Kidney (tissue), 13 donors: ENCODE measurements at regions not wholly inside any gene's neighbourhood (a gene's known extent, or its start where the extent isn't known, plus 50 kb on each side); places are given as distances from the start of the nearest gene placed in this dataset.

Experiments
- DNase-seq, 5 donors: peaks; one replicate each; pipeline ENCODE4 v3.0.0-alpha.2; 2013 to 2020
- FAIRE-seq: peaks from 2 replicates; lab custom pipeline; 2012; peaks lifted over from hg19 to GRCh38; lab: Jason Lieb, UNC
- H3K27ac ChIP-seq, 2 donors: one replicate each; pipeline ENCODE4 v1.7.0; 2013; ENCODE audit warnings: low read depth in 2 of 2, low read length in 2 of 2, inconsistent platforms in 1 of 2
- H3K27me3 ChIP-seq: one replicate; pipeline ENCODE4 v1.7.1; 2013; ENCODE audit warnings: low read length, inconsistent platforms; ENCODE audit not compliant: control insufficient read depth, insufficient read depth
- H3K36me3 ChIP-seq, 3 donors: one replicate each; pipeline versions ENCODE4 v1.7.0 to v1.7.1; 2013; ENCODE audit warnings: low read length in 3 of 3, control low read depth in 1 of 3, inconsistent platforms in 1 of 3; ENCODE audit not compliant: insufficient read depth in 3 of 3, control insufficient read depth in 2 of 3
- H3K4me1 ChIP-seq, 3 donors: one replicate each; pipeline versions ENCODE4 v1.7.0 to v1.7.1; 2013; ENCODE audit warnings: low read length in 3 of 3, inconsistent platforms in 1 of 3, low read depth in 1 of 3; ENCODE audit not compliant: control insufficient read depth in 2 of 3, insufficient read depth in 2 of 3
- H3K4me3 ChIP-seq, 3 donors: one replicate each; pipeline versions ENCODE4 v1.7.0 to v1.8.1; 2013; ENCODE audit warnings: low read length in 3 of 3, control low read depth in 1 of 3, inconsistent platforms in 1 of 3
- H3K9ac ChIP-seq, 3 donors: one replicate each; pipeline versions ENCODE4 v1.7.0 to v1.7.1; 2013; ENCODE audit warnings: low read length in 3 of 3, control low read depth in 1 of 3, inconsistent platforms in 1 of 3
- H3K9me3 ChIP-seq, 3 donors: one replicate each; pipeline versions ENCODE4 v1.7.0 to v1.7.1; 2013; ENCODE audit warnings: low read length in 3 of 3, control low read depth in 1 of 3, inconsistent platforms in 1 of 3; ENCODE audit not compliant: control insufficient read depth in 2 of 3, insufficient read depth in 1 of 3
- intact Hi-C: fragments of 100-400 bp; cut with DNase I; formaldehyde crosslinking; loops from one replicate; pipeline ENCODE4 v1.11.1; 2022
- TF ChIP-seq, protein P1 (sequence below): IDR thresholded peaks from 3 replicates; pipeline ENCODE4 v1.5.1; 2012; ENCODE audit warnings: mild to moderate bottlenecking, moderate library complexity, borderline replicate concordance; ENCODE audit not compliant: insufficient read depth; ENCODE audit errors: extremely low read depth
- donor health status: control.
- donor health status: control.
- donor health status: control.
- donor health status: control.
- donor health status: control.
- donor health status: DM: yes; HTN: yes; CAD: no.
- donor health status: Normal renal cell carcinoma (clear cell type).

DNA sequence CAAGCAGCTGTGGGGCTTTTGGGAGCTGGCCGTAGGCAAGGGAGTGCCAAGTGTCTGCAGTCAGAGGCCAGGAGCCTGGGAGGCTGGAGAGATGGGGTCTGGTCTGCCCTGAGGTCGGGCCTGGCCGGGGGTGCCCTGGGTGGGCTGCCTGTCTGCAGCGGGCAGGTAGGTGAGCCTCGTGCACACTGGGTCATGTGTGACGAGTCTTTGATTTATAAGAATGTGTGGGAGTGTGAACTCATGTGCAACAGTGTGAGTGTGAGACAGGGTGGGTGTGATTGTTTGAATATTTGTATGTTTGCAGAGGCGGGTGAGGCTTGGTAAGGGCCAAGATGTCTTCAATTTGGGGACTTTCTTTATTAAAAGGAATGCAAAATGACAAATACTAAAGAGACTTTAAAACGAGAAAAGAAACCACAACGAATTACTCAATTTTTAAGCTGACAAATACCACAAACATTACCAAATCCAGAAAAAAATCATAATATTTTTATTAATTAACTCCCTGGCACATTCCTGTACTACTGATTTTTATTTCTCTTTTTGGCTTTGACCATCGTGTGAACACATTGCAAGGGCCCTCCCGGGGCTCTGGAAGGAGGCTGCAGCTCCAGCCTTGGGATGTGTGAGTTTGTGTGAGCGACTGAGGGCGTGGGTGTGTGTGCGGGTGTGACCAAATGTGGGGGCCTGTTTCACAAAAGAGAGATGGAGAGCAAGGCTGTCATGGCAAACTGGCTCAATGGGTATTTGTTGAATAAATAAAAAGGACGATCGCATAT is 110.3 kb upstream of the WNT4 start:
- H3K4me3 ChIP-seq: no peak overlapping the region
- intact Hi-C loops: no loop called here
- no peaks in the 10 kb centered on the region for H3K36me3 ChIP-seq
- peak in 2 of 5 donors; percentile 52 to 58 for DNase-seq
- TF ChIP-seq, protein P1, sequence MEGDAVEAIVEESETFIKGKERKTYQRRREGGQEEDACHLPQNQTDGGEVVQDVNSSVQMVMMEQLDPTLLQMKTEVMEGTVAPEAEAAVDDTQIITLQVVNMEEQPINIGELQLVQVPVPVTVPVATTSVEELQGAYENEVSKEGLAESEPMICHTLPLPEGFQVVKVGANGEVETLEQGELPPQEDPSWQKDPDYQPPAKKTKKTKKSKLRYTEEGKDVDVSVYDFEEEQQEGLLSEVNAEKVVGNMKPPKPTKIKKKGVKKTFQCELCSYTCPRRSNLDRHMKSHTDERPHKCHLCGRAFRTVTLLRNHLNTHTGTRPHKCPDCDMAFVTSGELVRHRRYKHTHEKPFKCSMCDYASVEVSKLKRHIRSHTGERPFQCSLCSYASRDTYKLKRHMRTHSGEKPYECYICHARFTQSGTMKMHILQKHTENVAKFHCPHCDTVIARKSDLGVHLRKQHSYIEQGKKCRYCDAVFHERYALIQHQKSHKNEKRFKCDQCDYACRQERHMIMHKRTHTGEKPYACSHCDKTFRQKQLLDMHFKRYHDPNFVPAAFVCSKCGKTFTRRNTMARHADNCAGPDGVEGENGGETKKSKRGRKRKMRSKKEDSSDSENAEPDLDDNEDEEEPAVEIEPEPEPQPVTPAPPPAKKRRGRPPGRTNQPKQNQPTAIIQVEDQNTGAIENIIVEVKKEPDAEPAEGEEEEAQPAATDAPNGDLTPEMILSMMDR: no peak
- H3K9me3 ChIP-seq: no peaks in the 10 kb centered on the region
- H3K27ac ChIP-seq: no peak overlapping the region
- H3K4me1 ChIP-seq: peaks cover 0 to 3% (median 0%) of the 10 kb centered on the region in 3 donors
- no peaks in the 10 kb centered on the region for H3K27me3 ChIP-seq
- H3K9ac ChIP-seq: no peak overlapping the region
- no peak for FAIRE-seq

DNA sequence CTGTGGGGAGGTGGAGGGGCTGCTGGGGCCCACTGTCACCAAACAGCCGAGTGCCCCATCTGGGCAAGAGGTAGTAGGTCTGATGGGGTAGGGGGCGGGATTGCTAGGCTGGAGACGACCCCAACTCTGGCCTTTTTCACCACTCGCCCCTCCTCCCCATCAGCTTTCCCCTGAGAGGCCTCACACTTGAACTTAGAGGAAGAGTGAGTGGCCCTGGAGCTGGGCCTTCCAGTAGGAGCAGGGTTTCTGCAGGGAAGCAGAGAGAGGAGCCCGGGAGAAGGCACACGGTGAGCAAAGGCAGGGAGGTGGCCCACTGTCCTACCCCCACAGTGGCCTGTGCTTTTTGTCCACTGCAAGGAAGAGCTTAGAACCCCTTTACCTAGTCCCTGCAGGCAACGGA is 111.9 kb upstream of the WNT4 start:
- no peak for FAIRE-seq

DNA sequence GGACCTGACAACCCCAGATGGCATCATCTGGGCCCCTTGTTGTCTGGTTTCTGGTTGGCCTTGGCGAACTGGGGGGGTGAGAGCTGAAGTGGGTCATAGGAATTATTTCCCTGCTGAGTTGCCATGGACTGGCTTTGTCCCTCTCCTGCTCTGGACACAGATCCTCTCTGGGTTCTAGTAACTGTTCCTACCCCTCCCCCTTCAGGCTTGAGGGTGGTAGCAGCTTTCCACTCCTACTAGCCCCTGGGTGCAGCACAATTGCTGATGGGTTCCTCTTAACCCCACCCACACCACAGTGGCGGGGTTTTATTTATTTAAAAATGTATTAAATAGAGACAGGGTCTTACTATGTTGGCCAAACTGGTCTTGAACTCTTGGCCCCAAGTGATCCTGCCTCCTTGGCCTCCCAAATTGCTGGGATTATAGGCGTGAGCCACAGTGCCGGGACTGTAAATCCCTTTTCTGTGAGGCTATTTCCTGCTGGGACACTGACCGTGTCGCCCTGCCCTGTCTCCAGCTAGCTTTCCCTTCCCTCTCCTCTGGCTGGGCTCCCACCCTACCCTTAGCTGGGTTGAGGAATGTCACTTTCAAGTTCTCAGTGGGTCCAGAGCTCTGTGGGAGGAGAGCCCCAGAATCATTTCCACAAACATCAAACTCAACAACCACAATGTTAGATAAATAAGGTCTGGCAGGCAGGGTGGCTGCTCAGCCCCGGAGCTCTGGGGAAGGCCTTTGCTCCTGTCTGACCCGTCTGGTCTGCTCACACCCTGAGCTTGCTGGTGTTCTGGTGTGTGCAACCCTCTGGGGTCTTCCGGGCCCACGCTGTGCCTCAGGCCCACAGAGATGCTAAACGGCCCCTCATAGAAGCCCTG is 112.7 kb upstream of the WNT4 start:
- Histone ChIP-seq H3K9ac (no peak overlapping the region), H3K4me1 (peaks cover 0 to 3% (median 0%) of the 10 kb centered on the region in 3 donors), H3K36me3 (no peaks in the 10 kb centered on the region), H3K27ac (no peak overlapping the region), H3K27me3 (no peaks in the 10 kb centered on the region), H3K4me3 (no peak overlapping the region), H3K9me3 (no peaks in the 10 kb centered on the region)
- TF ChIP-seq, protein P1: no peak
- intact Hi-C loops: no loop called here
- DNase-seq (no peak), FAIRE-seq (no peak)

More for the DNA sequence above, 111.9 kb upstream of the WNT4 start:
- intact Hi-C loops: no loop called here
- Histone ChIP-seq H3K4me1 (peaks cover 0 to 3% (median 0%) of the 10 kb centered on the region in 3 donors), H3K9me3 (no peaks in the 10 kb centered on the region), H3K27ac (no peak overlapping the region), H3K27me3 (no peaks in the 10 kb centered on the region), H3K4me3 (no peak overlapping the region), H3K9ac (no peak overlapping the region), H3K36me3 (no peaks in the 10 kb centered on the region)
- TF ChIP-seq, protein P1: no peak
- DNase-seq: no peak
